Ectodermal cell (in vitro differentiated cells): ENCODE measurements at regions not wholly inside any gene's neighbourhood (a gene's known extent, or its start where the extent isn't known, plus 50 kb on each side); places are given as distances from the start of the nearest gene placed in this dataset.

Source experiments
- H3K27ac ChIP-seq: 2 replicates; pipeline ENCODE4 v1.7.0; 2013; ENCODE audit warnings: mild to moderate bottlenecking, low read depth, low read length; ENCODE audit not compliant: insufficient read depth, poor library complexity, severe bottlenecking
- H3K27me3 ChIP-seq: 2 replicates; pipeline ENCODE4 v1.7.0; 2013; ENCODE audit warnings: mild to moderate bottlenecking, low read length; ENCODE audit not compliant: insufficient read depth, control insufficient read depth, poor library complexity, severe bottlenecking
- H3K36me3 ChIP-seq: one replicate; pipeline ENCODE4 v1.7.0; 2013; ENCODE audit warnings: low read length; ENCODE audit not compliant: control insufficient read depth, insufficient read depth
- H3K4me1 ChIP-seq: one replicate; pipeline ENCODE4 v1.7.0; 2013; ENCODE audit warnings: low read length; ENCODE audit not compliant: control insufficient read depth, insufficient read depth
- H3K4me3 ChIP-seq: 2 replicates; pipeline ENCODE4 v1.7.0; 2013; ENCODE audit warnings: low read depth, low read length, control low read depth; ENCODE audit not compliant: insufficient read depth
- H3K9me3 ChIP-seq: 2 replicates; pipeline ENCODE4 v1.7.0; 2013; ENCODE audit warnings: mild to moderate bottlenecking, low read length, moderate library complexity; ENCODE audit not compliant: control insufficient read depth
- WGBS, 2 experiments: methylation state at CpG; one replicate each; pipeline ENCODE4 v1.1.7; 2013; ENCODE audit warnings: missing lambda C conversion rate in 2 of 2; 5-methylcytosine and 5-hydroxymethylcytosine counted together

- no CpG with 5 or more reads among the region's 1 CpG for WGBS, 2 experiments
- Histone ChIP-seq H3K4me3 (no peak overlapping the region), H3K4me1 (no peaks in the 10 kb centered on the region), H3K9me3 (no peaks in the 10 kb centered on the region), H3K36me3 (no peaks in the 10 kb centered on the region), H3K27me3 (no peaks in the 10 kb centered on the region), H3K27ac (no peak overlapping the region)
Observed at GRCh38 chr1:14313731-14314431, 284.6 kb upstream of the KAZN start.

DNA sequence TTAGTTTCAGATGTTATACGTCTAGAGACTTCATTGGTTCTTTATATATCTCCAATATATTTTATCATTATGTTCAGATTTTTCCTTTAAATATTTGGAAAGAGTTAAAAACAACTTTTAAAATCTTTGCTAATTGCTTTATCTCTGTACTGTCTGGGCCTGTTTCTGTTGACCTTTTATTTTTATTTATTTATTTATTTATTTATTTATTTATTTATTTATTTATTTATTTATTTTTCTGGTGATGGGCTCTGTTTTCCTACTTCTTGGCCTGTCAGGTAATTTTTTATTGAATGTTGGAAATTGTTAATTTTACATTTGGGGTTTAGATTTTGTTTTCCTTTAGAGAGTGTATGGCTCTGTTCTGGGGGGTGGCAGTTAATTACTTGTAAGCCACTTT, 279.7 kb upstream of the KAZN start:
- Histone ChIP-seq H3K9me3 (no peaks in the 10 kb centered on the region), H3K4me1 (no peaks in the 10 kb centered on the region), H3K36me3 (no peaks in the 10 kb centered on the region), H3K4me3 (no peak overlapping the region), H3K27ac (no peak overlapping the region), H3K27me3 (no peaks in the 10 kb centered on the region)
- no CpG with 5 or more reads among the region's 1 CpG for WGBS, 2 experiments

DNA sequence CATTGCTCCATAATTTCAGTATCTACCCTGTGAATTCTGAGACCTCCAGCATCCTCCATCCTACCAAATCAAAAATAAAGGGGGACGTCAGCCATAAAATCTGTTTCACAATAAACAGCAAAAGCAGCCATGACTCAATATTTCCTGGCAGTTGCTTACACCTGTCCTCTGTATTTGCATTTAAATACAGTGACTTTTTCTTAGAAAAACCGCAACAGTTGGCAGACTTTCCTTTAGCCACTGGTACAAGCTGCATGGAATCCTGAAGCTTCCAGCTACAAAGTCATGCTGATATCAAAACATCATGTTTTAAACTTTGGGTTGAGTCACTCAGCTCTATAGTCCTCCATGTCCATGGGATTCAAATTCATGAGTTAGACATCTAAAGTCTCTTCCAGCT, 278.0 kb upstream of the KAZN start:
- Histone ChIP-seq H3K27me3 (no peaks in the 10 kb centered on the region), H3K4me1 (no peaks in the 10 kb centered on the region), H3K9me3 (no peaks in the 10 kb centered on the region), H3K36me3 (no peaks in the 10 kb centered on the region), H3K4me3 (no peak overlapping the region), H3K27ac (no peak overlapping the region)
- WGBS, 2 experiments, result 70 to 81% methylated on average over 2 of the region's 2 CpGs

GRCh38 chr1:14320986-14321385, 277.5 kb upstream of the KAZN start:
- Histone ChIP-seq H3K27me3 (no peaks in the 10 kb centered on the region), H3K36me3 (no peaks in the 10 kb centered on the region), H3K4me1 (no peaks in the 10 kb centered on the region), H3K4me3 (no peak overlapping the region), H3K27ac (no peak overlapping the region), H3K9me3 (no peaks in the 10 kb centered on the region)
- WGBS, 2 experiments, result 94 to 95% methylated on average over 3 to 8 of the region's 8 CpGs

DNA sequence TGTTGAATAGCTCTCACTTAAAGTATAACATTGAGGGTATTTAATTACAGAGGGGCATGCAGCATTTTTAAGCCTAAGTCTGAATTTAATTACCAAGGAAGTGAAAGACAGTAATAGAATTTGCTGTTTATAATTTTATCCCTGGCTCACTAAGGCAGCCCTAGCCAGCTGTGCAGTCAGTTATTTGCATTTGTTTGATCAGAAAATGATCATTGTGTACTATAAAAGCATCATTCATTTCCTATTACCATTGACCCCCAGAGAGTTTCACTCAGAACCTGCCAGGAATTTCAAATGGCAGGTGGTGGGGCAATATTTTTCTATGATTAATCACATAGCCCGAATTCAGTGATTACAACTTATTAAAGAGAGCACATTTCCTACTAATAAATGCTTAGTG, 277.1 kb upstream of the KAZN start:
- no peaks in the 10 kb centered on the region for H3K27me3 ChIP-seq
- no peaks in the 10 kb centered on the region for H3K9me3 ChIP-seq
- H3K36me3 ChIP-seq, result no peaks in the 10 kb centered on the region
- 100% methylated on average over 1 of the region's 1 CpG for WGBS, 2 experiments
- no peaks in the 10 kb centered on the region for H3K4me1 ChIP-seq
- no peak overlapping the region for H3K27ac ChIP-seq
- no peak overlapping the region for H3K4me3 ChIP-seq

DNA sequence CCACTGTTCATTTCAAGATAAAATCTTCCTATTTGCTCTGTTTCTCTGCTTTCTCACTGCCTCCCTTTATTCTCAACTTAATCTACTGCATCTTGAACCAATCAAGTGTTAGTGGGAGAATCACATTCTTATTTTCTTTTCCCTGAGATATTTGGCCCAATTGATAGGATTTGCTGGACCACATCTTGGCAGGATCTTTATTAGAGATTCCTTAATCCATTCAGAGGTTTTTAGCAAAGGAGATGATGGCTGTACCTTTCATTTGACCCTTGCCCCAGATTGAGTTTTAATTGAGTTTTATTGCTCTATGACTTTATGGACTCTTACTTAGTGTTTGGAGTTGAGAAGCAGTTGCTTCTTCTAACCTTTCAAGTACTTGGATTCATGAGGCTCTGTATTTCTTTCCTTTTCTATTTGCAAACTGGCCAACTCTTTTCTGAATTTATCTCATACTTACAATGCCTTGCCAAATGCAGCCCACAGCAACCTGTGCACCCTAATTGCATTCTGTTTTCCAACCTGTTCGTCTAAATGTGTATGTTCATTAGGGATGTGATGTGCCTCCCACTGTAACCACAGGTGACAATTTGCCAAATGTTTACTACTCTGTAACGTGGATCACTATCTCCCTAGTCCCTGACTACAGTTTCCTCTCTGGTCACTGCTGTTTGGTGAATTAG, 274.8 kb upstream of the KAZN start:
- H3K4me1 ChIP-seq, result no peaks in the 10 kb centered on the region
- no peaks in the 10 kb centered on the region for H3K9me3 ChIP-seq
- H3K27me3 ChIP-seq, result no peaks in the 10 kb centered on the region
- H3K36me3 ChIP-seq, result no peaks in the 10 kb centered on the region
- H3K27ac ChIP-seq, result no peak overlapping the region
- no peak overlapping the region for H3K4me3 ChIP-seq
- WGBS, 2 experiments, result 90 to 92% methylated on average over 2 of the region's 2 CpGs

- no peaks in the 10 kb centered on the region for H3K9me3 ChIP-seq
- no peaks in the 10 kb centered on the region for H3K36me3 ChIP-seq
- WGBS, 2 experiments, result 80 to 84% methylated on average over 2 of the region's 2 CpGs
- no peaks in the 10 kb centered on the region for H3K27me3 ChIP-seq
- no peak overlapping the region for H3K27ac ChIP-seq
- no peak overlapping the region for H3K4me3 ChIP-seq
- H3K4me1 ChIP-seq, result no peaks in the 10 kb centered on the region
Observed at GRCh38 chr1:14324248-14324630, 274.2 kb upstream of the KAZN start.

DNA sequence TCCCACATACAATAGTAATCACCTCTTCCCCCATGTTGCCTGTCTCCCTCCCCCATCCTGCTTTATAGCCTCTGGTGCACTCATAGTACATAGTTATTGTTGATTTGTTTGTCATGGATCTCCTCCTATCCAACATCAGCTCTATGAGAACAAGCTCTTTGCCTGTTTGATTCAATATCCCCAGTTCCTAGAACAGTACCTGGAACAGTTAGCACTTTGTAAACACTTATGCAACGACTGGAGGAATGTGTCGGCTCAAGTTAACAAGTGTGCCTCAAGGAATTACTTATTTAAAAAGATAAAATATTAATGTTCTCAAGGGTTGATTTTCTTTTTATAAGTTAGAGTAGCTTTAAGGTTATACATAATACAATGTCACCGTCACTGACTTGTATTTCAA, 271.6 kb upstream of the KAZN start:
- 94 to 100% methylated on average over 3 of the region's 3 CpGs for WGBS, 2 experiments
- H3K27me3 ChIP-seq, result no peaks in the 10 kb centered on the region
- no peak overlapping the region for H3K4me3 ChIP-seq
- H3K36me3 ChIP-seq, result no peaks in the 10 kb centered on the region
- H3K9me3 ChIP-seq, result peaks cover 3% of the 10 kb centered on the region
- H3K4me1 ChIP-seq, result no peaks in the 10 kb centered on the region
- no peak overlapping the region for H3K27ac ChIP-seq

DNA sequence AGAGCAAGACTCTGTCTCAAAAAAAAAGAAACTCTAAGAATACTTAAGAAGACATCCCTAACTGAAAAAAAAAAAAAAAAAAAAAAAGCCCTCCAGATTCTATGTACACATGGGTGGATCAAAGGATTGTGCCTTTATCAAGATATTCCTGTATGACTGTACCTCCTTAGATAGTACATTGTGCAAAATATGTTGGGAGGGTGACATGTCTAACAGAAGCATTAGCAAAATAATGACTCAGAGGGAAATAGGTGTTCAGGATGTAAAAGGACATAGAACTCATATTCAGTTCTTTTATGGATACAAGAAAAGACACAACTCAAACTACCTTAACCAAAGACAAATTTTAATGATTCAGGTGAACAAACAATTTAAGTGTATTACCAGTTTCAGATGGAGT, 269.8 kb upstream of the KAZN start:
- no peaks in the 10 kb centered on the region for H3K27me3 ChIP-seq
- no peaks in the 10 kb centered on the region for H3K36me3 ChIP-seq
- no peak overlapping the region for H3K4me3 ChIP-seq
- H3K4me1 ChIP-seq, result no peaks in the 10 kb centered on the region
- H3K27ac ChIP-seq, result no peak overlapping the region
- peaks cover 3% of the 10 kb centered on the region for H3K9me3 ChIP-seq

GRCh38 chr1:14332158-14332557, 266.3 kb upstream of the KAZN start:
- WGBS, 2 experiments, result 89 to 91% methylated on average over 4 of the region's 4 CpGs

More at GRCh38 chr1:14332158-14332557, 266.3 kb upstream of the KAZN start:
- Histone ChIP-seq H3K27ac (no peak overlapping the region), H3K36me3 (no peaks in the 10 kb centered on the region), H3K4me3 (no peak overlapping the region), H3K27me3 (no peaks in the 10 kb centered on the region), H3K9me3 (peaks cover 3% of the 10 kb centered on the region), H3K4me1 (no peaks in the 10 kb centered on the region)
